SK-N-DZ (cell line): ENCODE measurements at regions not wholly inside any gene's neighbourhood (a gene's known extent, or its start where the extent isn't known, plus 50 kb on each side); places are given as distances from the start of the nearest gene placed in this dataset.
"Not testable (repeated sequence)": the region's sequence is repeated elsewhere in the genome, so short reads cannot be mapped to it uniquely, and the experiment has no call there.

Experiments
- DNase-seq: peaks from one replicate; pipeline ENCODE4 v3.0.0-alpha.2; 2015; ENCODE audit warnings: low spot score

DNA sequence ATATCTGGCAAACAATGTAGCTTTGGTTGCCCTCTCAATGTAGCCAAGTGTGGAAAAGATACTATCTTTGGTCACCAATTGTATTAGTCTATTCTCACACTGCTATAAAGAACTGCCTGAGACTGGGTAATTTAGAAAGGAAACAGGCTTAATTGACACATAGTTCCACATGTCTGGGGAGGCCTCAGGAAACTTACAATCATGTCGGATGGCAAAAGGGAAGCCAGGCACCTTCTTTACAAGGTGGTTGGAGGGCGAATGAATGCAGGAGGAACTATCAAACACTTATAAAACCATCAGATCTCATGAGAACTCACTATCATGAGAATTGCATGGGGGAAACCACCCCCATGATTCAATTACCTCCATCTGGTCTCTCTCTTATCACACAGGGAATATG is 133.1 kb upstream of the TBCA start:
- DNase-seq: peak; percentile 25

- DNase-seq: peak; percentile 20
These were observed 132.6 kb upstream of the TBCA start for GRCh38 chr5:77908787-77909186.

GRCh38 chr5:77907786-77908185 is 131.6 kb upstream of the TBCA start:
- DNase-seq: no peak

DNA sequence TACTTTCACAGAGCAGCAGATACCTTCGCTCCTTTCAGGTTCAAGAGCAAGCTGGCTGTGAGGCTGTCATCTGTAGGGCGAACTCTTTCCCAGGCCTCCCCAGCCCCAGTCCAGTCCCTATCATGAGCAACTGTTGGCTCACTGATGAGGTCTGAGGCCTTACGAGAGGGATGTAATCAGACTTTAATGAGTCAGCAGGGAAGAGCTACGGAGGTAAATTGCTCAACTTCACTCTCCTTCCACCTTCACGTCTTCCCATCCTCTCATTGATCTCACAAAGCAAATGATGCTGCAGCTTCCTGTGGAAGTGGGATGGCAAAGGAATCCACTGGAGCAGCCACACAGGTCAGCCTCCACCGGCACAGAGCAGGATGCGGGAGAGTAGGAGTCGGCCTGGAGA is 130.7 kb upstream of the TBCA start:
- DNase-seq: no peak

GRCh38 chr5:77904362-77904761 is 128.2 kb upstream of the TBCA start:
- DNase-seq: no peak

DNA sequence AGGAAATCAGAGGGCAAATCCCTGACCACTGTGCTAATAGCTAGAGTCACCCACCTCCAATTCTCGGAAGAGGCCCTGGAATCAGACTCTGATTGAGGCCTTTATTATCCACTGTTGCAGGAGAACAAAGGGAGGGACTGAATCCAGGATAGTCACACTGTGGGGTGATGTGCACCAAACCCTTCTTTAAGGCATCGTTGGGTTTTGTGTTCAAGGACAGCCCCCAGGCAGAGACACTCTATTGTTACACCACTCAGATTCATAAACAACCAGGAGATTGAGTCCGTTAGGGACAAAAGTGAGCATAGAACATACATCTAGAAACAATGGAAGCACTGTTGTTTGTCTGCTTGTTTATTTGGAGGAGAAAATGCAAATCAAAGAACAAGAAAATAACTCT is 124.6 kb upstream of the TBCA start:
- no peak for DNase-seq

DNA sequence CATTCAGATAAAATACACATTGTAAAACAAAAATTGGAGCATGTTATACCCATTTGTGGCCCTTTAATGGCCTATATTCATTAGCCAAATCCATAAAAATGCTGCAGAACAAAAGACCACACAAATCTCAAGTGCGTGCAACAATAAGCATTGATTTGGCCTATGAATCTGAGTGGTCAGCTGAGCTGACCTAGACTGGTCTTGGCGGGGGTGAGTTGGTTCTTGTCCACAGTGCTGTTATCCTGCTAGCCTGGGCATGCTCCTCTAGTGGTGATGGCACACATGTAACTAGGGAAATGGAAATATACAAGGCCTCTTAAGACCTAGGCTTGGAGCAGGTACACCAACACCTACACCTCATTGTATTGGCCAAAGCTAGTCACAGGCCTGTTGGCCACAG is 122.2 kb upstream of the TBCA start:
- no peak for DNase-seq

GRCh38 chr5:77896338-77896737 is 120.2 kb upstream of the TBCA start:
- peak; percentile 23 for DNase-seq

- not testable (repeated sequence) for DNase-seq
These were observed 118.0 kb upstream of the TBCA start for GRCh38 chr5:77894103-77894502.

GRCh38 chr5:77893225-77893860 is 117.2 kb upstream of the TBCA start:
- DNase-seq: no peak

DNA sequence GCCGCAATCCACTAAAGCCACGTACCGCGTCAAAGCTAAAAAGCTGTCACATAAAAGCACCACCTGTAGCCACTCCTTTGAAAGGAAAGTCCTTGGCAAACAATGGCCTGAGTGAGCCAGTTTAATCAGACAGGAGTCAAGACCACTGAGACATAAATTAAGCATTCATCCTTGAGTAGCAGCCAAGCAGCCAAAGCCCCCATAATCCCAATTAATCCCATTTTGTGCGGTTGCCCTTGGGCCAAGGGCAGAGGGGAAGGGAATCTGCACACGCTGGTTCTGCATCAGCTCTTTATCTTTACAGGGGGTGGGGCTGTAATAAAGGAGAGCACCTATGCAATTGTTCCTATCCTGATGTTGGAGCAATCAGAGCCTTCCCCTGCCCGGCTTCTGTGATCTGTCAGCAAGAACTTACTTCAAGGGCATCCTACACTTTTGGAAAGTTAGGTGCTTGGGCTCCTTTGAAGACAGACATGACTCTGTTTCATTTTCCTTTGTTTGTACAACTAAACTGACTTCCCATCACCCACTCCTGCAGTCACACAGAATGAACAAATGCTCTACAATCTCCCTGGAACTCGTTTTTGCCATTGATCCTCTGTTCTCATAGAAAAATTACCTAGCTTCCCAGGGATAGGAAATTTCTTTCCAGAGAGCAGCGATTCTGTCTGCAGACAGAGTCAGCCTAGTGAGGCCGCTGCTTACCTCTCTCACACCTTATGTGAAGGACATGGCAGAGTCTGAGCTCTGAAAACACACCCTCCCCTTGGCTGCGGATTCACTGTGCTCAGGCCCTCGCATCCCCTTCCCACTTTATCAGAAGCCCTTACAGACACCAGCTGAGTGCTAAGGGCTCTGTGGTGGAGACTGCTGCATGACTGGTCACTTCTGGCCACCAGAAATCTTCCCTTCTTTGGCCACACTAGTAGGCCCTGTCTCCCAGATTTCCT is 116.2 kb upstream of the TBCA start:
- no peak for DNase-seq

GRCh38 chr5:77885519-77885918 is 109.4 kb upstream of the TBCA start:
- no peak for DNase-seq

DNA sequence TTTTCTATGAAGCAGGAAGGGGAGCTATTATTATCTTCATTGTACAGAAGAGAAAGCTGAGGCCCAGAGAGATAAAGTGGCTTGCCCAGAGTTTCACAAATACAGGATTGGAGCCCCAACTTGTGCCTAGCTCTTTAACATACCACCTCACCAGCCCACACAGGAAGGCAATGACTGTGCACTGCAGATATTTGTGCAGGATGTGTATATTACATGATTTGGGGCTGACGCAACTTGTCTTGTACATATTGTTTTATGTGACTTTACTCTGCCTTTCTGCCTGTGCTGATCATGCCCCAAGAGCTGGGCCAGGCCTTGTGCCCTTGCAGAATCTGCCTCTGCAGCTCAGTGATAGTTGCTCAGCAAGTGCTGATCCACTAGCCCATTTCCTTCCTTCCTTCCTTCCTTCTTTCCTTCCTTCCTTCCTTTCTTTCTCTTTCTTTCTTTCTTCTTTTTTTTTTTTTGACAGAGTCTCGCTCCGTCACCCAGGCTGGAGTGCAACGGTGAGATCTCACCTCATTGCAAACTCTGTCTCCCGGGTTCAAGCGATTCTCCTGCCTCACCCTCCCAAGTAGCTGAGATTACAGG is 106.6 kb upstream of the TBCA start:
- DNase-seq: no peak

- no peak for DNase-seq
These were observed 105.4 kb upstream of the TBCA start for GRCh38 chr5:77881528-77881927.

DNA sequence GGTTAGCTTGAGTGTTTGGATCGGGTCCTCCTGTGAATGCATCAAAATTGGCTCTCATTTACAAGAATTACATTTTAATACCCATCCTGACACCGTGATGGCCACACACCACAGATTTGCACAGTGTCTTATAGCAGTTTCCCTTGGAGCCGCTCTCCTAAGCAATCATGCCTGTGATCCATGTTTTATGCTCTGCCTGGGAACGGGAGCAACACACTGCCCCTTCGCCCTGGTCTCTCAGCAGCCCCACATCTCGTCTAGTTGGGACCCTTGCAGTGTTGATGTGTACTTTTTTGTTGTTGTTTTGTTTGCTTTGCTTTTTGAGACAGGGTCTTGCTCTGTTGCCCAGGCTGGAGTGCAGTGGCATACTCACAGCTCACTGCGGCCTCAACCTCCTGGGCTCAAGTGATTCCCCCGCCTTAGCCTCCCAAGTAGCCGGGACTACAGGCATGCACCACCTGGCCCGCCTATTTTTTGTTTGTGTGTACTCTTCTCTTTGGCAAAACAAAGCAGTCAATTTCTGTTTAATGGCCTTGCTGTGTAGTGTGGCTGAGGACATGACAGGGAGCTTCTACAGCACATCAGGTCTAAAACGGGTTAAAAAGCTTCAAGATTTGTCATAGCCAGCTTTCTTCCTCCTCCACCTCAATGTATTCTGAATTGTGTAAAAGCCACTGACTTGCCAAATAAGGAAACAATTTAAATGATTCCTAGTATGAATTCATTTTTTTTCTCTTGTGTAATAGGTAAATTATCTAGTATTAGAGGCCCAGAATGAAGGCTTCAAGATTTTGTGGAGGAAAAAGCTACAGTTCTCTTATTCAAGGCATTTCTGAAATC is 101.6 kb upstream of the TBCA start:
- DNase-seq: no peak

GRCh38 chr5:77876862-77877502 is 100.8 kb upstream of the TBCA start:
- no peak for DNase-seq

- no peak for DNase-seq
These were observed 100.2 kb upstream of the TBCA start for GRCh38 chr5:77876316-77876715.

DNA sequence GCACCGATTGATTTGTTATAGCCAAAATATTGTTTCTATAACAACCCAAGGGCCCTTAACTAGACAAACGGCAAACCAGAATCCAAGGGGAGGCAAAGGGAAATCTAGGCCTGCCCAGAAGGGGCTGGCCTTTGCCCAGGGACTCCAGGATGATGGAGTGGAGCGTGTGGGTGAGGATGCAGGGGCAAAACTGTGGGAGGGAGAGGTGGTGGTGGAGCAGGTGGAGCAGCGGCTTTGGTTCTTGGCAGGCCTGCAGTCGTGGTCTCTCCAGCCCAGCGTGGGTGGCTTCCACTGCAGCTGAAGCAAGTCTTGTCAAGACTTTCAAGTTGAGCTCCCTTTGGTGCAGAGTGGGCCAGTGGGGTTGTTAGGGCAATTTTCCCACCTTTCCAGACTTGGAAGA is 98.6 kb upstream of the TBCA start:
- DNase-seq: no peak

DNA sequence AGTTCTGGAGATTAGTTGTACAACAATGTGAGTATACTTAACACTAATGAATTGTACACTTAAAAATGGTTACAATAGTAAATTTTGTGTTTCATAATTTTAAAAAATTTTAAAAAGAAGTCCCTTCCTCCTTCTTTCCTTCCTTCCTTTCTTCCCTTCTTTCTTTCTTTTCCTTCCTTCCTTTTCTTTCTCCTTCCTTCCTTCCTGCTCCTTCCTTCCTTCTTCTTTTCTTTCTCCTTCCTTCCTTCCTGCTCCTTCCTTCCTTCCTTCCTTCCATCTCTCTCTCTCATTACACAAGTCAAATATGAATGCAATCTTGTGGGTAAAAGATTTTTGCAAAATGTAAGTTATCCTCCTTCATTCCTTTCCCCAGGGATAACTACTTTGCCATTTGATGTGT is 97.1 kb upstream of the TBCA start:
- DNase-seq: no peak

GRCh38 chr5:77871946-77872345 is 95.8 kb upstream of the TBCA start:
- no peak for DNase-seq

GRCh38 chr5:77871016-77871415 is 94.9 kb upstream of the TBCA start:
- DNase-seq: no peak
